Endodermal cell (in vitro differentiated cells): ENCODE measurements at regions not wholly inside any gene's neighbourhood (a gene's known extent, or its start where the extent isn't known, plus 50 kb on each side); places are given as distances from the start of the nearest gene placed in this dataset.
A peak's percentile ranks its signal among the peaks of the same experiment; 100 is the strongest.

Source experiments
- DNase-seq: peaks from one replicate; pipeline ENCODE4 v3.0.0-alpha.2; 2017
- H3K27ac ChIP-seq: 2 replicates; pipeline ENCODE4 v1.5.1; 2013; ENCODE audit warnings: mild to moderate bottlenecking, low read depth, low read length, moderate library complexity
- H3K27me3 ChIP-seq: 2 replicates; pipeline ENCODE4 v1.6.1; 2013; ENCODE audit warnings: mild to moderate bottlenecking, low read length, moderate library complexity; ENCODE audit not compliant: insufficient read depth, control insufficient read depth, poor library complexity, severe bottlenecking
- H3K36me3 ChIP-seq: 2 replicates; pipeline ENCODE4 v1.7.0; 2013; ENCODE audit warnings: mild to moderate bottlenecking, low read length, moderate library complexity; ENCODE audit not compliant: control insufficient read depth, insufficient read depth
- H3K4me1 ChIP-seq: one replicate; pipeline ENCODE4 v1.7.0; 2013; ENCODE audit warnings: low read length; ENCODE audit not compliant: control insufficient read depth, insufficient read depth
- H3K4me3 ChIP-seq: 2 replicates; pipeline ENCODE4 v1.5.1; 2013; ENCODE audit warnings: mild to moderate bottlenecking, low read length, moderate library complexity
- H3K9ac ChIP-seq: 2 replicates; pipeline ENCODE4 v1.6.1; 2013; ENCODE audit warnings: mild to moderate bottlenecking, low read length, moderate library complexity; ENCODE audit not compliant: poor library complexity, severe bottlenecking; ENCODE audit errors: extremely low read depth
- H3K9me3 ChIP-seq: 2 replicates; pipeline ENCODE4 v1.6.1; 2013; ENCODE audit warnings: mild to moderate bottlenecking, low read length, moderate library complexity; ENCODE audit not compliant: control insufficient read depth
- H3K27ac Mint-ChIP-seq: 2 replicates; pipeline ENCODE4 v1.8.0; 2020; ENCODE audit warnings: mixed read lengths
- H3K27me3 Mint-ChIP-seq: 2 replicates; pipeline ENCODE4 v1.8.0; 2021; ENCODE audit warnings: mild to moderate bottlenecking, mixed read lengths; ENCODE audit not compliant: insufficient read depth
- H3K36me3 Mint-ChIP-seq: 2 replicates; pipeline ENCODE4 v1.8.0; 2020; ENCODE audit warnings: low read depth, mixed read lengths
- H3K4me1 Mint-ChIP-seq: 2 replicates; pipeline ENCODE4 v1.8.0; 2020; ENCODE audit warnings: mixed read lengths
- H3K4me3 Mint-ChIP-seq: 2 replicates; pipeline ENCODE4 v1.8.0; 2020; ENCODE audit warnings: mild to moderate bottlenecking, moderate library complexity, mixed read lengths
- H3K9me3 Mint-ChIP-seq: 2 replicates; pipeline ENCODE4 v1.8.0; 2020; ENCODE audit warnings: mild to moderate bottlenecking, mixed read lengths
- WGBS, 2 experiments: methylation state at CpG; one replicate each; pipeline versions ENCODE4 v1.1.5 to v1.1.7; 2013; ENCODE audit warnings: missing lambda C conversion rate in 2 of 2, mixed read lengths in 1 of 2; ENCODE audit not compliant: insufficient coverage in 1 of 2, insufficient read length in 1 of 2; 5-methylcytosine and 5-hydroxymethylcytosine counted together
- TF ChIP-seq, protein P1 (sequence below): fragments of 200-600 bp; sonication (generic); conservative IDR thresholded peaks from 2 replicates; pipeline ENCODE4 v1.5.0; 2021; ENCODE audit warnings: antibody characterized with exemption, mild to moderate bottlenecking

- Histone ChIP-seq H3K27ac (no peak overlapping the region), H3K4me3 (no peak overlapping the region), H3K27me3 (peaks cover 6% of the 10 kb centered on the region), H3K4me1 (peaks cover 25% of the 10 kb centered on the region), H3K9ac (no peak overlapping the region), H3K9me3 (no peaks in the 10 kb centered on the region), H3K36me3 (no peaks in the 10 kb centered on the region)
- no peaks in the 10 kb centered on the region for H3K9me3 Mint-ChIP-seq
- H3K27me3 Mint-ChIP-seq, result no peaks in the 10 kb centered on the region
- WGBS, 2 experiments, result 75 to 80% methylated on average over 1 to 3 of the region's 3 CpGs
- peak overlapping the region; percentile 22 for H3K27ac Mint-ChIP-seq
- H3K4me3 Mint-ChIP-seq, result no peak overlapping the region
- TF ChIP-seq, protein P1, sequence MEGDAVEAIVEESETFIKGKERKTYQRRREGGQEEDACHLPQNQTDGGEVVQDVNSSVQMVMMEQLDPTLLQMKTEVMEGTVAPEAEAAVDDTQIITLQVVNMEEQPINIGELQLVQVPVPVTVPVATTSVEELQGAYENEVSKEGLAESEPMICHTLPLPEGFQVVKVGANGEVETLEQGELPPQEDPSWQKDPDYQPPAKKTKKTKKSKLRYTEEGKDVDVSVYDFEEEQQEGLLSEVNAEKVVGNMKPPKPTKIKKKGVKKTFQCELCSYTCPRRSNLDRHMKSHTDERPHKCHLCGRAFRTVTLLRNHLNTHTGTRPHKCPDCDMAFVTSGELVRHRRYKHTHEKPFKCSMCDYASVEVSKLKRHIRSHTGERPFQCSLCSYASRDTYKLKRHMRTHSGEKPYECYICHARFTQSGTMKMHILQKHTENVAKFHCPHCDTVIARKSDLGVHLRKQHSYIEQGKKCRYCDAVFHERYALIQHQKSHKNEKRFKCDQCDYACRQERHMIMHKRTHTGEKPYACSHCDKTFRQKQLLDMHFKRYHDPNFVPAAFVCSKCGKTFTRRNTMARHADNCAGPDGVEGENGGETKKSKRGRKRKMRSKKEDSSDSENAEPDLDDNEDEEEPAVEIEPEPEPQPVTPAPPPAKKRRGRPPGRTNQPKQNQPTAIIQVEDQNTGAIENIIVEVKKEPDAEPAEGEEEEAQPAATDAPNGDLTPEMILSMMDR, result no peak
- H3K36me3 Mint-ChIP-seq, result no peaks in the 10 kb centered on the region
- H3K4me1 Mint-ChIP-seq, result peaks cover 92% of the 10 kb centered on the region
- DNase-seq, result no peak
These were observed 55.2 kb downstream of the RPL22L1 start for GRCh38 chr3:170814822-170815221.

DNA sequence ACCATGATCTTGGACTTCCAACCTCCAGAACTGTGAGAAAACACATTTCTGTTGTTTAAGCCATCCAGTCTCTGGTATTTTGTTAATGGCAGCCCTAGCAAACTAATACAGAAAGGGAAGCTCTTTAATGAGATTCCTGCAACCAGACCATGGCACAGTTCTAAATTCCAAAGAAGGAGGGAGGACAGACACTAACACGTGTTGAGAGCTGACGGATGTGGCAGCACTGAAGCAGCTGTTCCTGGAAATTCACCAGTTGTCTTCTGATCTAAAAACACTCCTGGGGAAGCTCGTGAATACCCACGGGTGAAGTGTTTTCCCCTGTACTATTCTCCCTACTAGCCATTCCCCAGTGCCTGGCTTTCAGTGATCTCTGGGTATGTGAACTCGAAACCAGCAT lies 56.7 kb downstream of the RPL22L1 start:
- Mint-ChIP-seq H3K4me1 (peaks cover 81% of the 10 kb centered on the region), H3K9me3 (peaks cover under 1% of the 10 kb centered on the region), H3K36me3 (peaks cover under 1% of the 10 kb centered on the region), H3K27me3 (no peaks in the 10 kb centered on the region), H3K4me3 (no peak overlapping the region), H3K27ac (no peak overlapping the region)
- Histone ChIP-seq H3K4me3 (no peak overlapping the region), H3K27ac (no peak overlapping the region), H3K9ac (no peak overlapping the region), H3K27me3 (peaks cover 6% of the 10 kb centered on the region), H3K4me1 (peaks cover 25% of the 10 kb centered on the region), H3K36me3 (no peaks in the 10 kb centered on the region), H3K9me3 (no peaks in the 10 kb centered on the region)
- no peak for DNase-seq
- TF ChIP-seq, protein P1, result no peak
- 80 to 89% methylated on average over 4 to 5 of the region's 5 CpGs for WGBS, 2 experiments

- H3K4me1 ChIP-seq, result peaks cover 25% of the 10 kb centered on the region
- H3K27ac ChIP-seq, result no peak overlapping the region
- Mint-ChIP-seq H3K27me3 (no peaks in the 10 kb centered on the region), H3K4me1 (peaks cover 70% of the 10 kb centered on the region), H3K9me3 (peaks cover 7% of the 10 kb centered on the region), H3K27ac (no peak overlapping the region), H3K4me3 (no peak overlapping the region), H3K36me3 (peaks cover 5% of the 10 kb centered on the region)
- H3K9me3 ChIP-seq, result peaks cover 6% of the 10 kb centered on the region
- H3K9ac ChIP-seq, result no peak overlapping the region
- TF ChIP-seq, protein P1, result peak; percentile 98
- peak; percentile 94 for DNase-seq
- H3K4me3 ChIP-seq, result no peak overlapping the region
- 0 to 55% methylated on average over 1 to 7 of the region's 8 CpGs for WGBS, 2 experiments
- H3K36me3 ChIP-seq, result no peaks in the 10 kb centered on the region
- H3K27me3 ChIP-seq, result peaks cover 6% of the 10 kb centered on the region
These were observed 57.9 kb downstream of the RPL22L1 start for GRCh38 chr3:170811928-170812591.
